GM13976 (cell line): ENCODE measurements at regions not wholly inside any gene's neighbourhood (a gene's known extent, or its start where the extent isn't known, plus 50 kb on each side); places are given as distances from the start of the nearest gene placed in this dataset.

Experiments
- DNase-seq: peaks from one replicate; pipeline ENCODE4 v3.0.0; 2012; ENCODE audit warnings: low spot score
- in situ Hi-C: fragments of 300-500 bp; cut with MboI; formaldehyde crosslinking; loops from one replicate; pipeline ENCODE4 v1.12.0; 2022; ENCODE audit warnings: low sequenced_read_pairs, mixed read lengths, inconsistent platforms; ENCODE audit not compliant: unreplicated experiment
- TF ChIP-seq, protein P1 (sequence below): IDR thresholded peaks from 2 replicates; pipeline ENCODE4 v1.5.1; 2012; ENCODE audit warnings: borderline replicate concordance, mild to moderate bottlenecking; ENCODE audit not compliant: insufficient read depth; ENCODE audit errors: extremely low read depth, missing control alignments, control extremely low read depth

DNA sequence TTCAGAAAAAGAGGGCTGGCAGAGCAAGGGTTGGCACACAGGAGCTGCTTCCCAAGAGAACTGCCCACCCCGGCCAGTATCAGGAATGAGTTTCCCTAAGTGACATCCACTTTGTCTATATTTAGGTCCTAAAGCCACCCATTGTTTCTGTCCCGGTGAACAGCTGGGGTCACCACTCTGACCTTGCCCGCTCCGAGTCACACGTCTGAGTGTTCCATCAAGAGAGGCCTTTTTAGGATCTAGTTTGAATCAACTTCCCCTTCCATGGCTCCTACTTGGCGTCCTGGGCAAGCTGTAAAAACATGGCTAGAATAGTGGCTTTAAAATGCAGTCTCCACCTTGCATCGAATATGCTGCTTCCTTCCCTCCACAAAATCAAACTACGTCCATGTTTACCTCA lies 109.6 kb upstream of the ARHGEF3 start:
- TF ChIP-seq, protein P1, sequence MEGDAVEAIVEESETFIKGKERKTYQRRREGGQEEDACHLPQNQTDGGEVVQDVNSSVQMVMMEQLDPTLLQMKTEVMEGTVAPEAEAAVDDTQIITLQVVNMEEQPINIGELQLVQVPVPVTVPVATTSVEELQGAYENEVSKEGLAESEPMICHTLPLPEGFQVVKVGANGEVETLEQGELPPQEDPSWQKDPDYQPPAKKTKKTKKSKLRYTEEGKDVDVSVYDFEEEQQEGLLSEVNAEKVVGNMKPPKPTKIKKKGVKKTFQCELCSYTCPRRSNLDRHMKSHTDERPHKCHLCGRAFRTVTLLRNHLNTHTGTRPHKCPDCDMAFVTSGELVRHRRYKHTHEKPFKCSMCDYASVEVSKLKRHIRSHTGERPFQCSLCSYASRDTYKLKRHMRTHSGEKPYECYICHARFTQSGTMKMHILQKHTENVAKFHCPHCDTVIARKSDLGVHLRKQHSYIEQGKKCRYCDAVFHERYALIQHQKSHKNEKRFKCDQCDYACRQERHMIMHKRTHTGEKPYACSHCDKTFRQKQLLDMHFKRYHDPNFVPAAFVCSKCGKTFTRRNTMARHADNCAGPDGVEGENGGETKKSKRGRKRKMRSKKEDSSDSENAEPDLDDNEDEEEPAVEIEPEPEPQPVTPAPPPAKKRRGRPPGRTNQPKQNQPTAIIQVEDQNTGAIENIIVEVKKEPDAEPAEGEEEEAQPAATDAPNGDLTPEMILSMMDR: no peak
- DNase-seq: no peak
- in situ Hi-C loops: no loop called here

DNA sequence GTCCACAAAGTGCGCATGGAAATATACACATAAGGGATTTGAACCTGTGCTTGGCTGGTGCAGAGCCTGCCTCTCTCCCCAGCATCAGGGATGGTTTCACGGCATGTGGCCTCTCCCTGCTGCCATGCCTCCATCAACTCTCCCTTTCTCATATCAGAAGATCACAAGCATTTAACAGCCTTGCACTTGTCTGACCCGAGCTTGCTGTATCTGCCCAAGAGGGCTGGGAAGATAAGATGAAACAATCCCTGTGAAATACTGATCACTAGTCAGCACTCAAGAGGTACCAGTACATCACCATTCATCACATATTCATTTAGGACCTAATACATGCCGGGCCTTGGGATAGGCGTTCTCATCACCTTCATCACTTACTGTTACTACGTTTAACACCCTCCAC lies 107.6 kb upstream of the ARHGEF3 start:
- DNase-seq: no peak
- TF ChIP-seq, protein P1: no peak
- in situ Hi-C loops: no loop called here

DNA sequence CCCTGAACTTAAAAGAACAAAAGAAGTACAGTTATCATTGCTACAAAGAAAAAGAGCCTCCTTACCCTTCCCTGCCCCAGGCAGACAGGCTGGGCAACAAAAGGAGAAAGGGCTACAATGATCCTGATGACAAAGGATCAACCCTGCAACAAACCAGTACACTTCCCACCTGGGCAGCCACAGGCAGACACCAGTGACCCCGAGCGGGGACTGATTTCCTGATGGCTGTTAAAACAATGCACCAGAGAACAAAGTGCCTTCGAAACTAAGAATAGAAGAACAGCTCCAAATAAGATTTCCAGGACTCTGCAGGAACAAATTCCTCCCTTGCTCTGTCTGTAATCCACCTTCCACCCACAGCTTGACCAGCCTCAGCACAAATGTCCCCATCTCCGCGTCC lies 106.3 kb upstream of the ARHGEF3 start:
- TF ChIP-seq, protein P1: no peak
- DNase-seq: no peak
- in situ Hi-C loops: no loop called here

DNA sequence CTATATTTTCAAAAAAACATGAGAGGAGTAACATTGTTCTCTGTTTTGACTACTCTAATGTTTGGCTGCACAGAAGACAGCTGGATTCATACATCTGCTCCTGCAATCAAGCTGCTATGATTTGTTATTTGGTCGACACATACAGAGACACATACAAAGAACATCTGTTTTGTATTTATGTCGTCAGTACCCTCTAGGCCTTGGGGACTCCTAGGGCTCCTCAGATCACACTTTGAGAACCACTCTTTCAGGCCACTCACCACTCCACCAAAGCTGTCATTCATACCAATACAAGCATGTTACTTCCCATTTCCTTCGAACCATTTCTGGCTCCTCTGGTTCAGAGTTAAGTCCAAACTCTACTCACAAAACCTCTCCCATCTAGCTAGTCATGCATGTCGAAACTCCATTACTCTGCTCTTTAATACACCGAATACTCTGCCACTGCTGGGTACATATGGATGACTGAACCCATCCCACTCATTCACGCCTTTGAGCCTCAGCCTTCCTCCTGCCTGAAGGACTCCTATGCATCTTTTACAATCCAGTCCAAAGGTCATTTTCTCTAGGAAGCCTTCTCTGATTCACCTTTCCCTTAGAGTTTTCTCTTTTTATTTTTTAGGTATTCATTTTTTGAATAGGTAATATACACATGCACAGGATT lies 102.9 kb upstream of the ARHGEF3 start:
- TF ChIP-seq, protein P1: no peak

DNA sequence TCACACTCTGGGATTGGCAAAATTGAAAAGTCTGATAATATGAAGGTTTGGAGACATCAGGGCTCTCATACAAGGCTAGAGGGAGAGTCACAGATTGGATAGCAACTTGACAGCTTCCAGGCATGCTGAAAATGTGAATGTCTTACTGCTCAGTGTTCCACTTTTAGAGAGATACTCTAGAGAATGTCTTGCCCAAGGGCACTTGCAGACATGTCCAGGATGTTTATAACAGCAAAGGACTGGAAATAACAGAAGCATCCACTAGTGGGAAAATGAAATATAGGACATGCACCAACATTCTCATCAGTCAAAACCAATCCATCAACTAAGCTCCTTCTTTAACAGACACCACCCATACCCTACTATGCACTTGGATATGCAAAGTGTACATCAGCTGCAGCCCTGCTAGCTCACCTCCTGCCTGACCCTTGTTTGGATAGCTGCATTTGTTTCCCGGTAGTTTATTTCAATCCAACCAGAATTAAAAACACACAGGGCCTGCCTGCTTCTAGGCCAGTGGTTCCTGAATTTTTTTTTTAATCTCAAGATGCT lies 101.6 kb upstream of the ARHGEF3 start:
- DNase-seq: no peak
- in situ Hi-C loops: no loop called here

More for the DNA sequence above, 102.9 kb upstream of the ARHGEF3 start:
- in situ Hi-C loops: no loop called here
- no peak for DNase-seq

DNA sequence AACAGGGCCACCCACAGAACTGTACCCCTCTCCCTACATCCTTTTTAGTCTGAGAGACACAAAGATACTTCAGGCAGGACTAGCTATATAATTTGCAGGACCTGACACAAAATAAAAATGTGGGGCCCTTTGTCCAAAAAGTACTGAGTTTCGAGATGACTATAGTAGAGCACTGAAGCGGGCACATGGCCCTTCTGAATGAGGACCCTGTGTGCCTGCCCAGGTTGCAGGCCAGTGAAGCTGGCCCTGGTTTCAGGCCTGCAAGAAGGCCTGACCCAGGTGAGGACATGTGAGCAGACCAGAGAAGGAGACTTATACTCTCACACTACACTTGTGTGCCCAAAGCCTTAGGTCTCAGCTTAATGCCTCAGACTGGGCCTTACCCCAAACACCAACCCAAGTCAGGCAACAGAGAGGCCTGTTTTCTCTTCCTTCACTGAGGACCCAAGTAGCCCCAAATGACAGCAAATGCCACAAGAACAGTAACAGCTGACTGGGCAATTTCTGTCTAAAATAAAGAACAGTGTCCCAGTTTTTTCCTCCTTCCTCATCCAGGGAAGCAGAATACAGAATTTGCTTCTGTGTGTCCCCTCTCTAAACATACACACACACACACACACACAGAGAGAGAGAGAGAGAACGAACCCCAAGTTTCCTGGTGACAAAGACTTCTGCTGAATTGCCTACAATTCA lies 100.9 kb upstream of the ARHGEF3 start:
- DNase-seq: no peak
- TF ChIP-seq, protein P1: no peak
- in situ Hi-C loops: no loop called here

More for the DNA sequence above, 101.6 kb upstream of the ARHGEF3 start:
- TF ChIP-seq, protein P1: no peak
